ENCODE measurements at regions not wholly inside any gene's neighbourhood (a gene's known extent, or its start where the extent isn't known, plus 50 kb on each side); places are given as distances from the start of the nearest gene placed in this dataset.

DNA sequence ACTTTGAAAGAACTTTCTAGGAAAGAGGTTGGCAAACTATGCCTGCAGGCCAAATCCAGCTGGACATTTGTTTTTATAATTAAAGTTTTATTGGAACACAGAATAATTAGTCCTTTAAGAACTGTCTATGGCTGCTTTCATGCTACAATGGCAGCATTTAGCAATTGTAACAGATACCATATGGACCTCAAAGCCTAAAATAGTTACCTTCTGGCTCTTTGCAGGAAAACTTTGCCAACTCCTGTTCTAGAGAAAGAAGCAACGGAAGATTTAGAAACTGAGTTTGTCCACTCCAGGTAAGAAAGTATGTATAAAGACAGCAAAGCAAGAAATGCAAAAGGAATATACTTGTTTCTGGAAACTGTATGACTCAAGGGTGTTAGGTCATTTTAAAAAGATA lies 281.7 kb upstream of the TRPM3 start:
- no peak for DNase-seq (ENCODE audit: low read depth in 1 of 2, low spot score in 2 of 2)
- H4K5ac ChIP-seq (ENCODE audit: insufficient read length, low read depth, low read length), result no peak overlapping the region
- H3K23ac ChIP-seq (ENCODE audit: insufficient read length), result no peak overlapping the region
- no peaks in the 10 kb centered on the region for H3K4me1 ChIP-seq (replicated peaks in 1 of 4; ENCODE audit: control insufficient read depth in 3 of 4, insufficient read depth in 4 of 4, low read length in 3 of 4)
- no peak overlapping the region for H2AFZ ChIP-seq (ENCODE audit: low read length)
- H2BK120ac ChIP-seq (replicated peaks; ENCODE audit: low read depth, low read length), result no peak overlapping the region
- no peak overlapping the region for H3K4me3 ChIP-seq (ENCODE audit: extremely low read depth in 1 of 4, insufficient read depth in 2 of 4, low read depth in 3 of 4, low read length in 4 of 4)
- no peak overlapping the region for H2BK5ac ChIP-seq (ENCODE audit: low read depth, low read length)
- H4K20me1 ChIP-seq (replicated peaks in 1 of 2; ENCODE audit: control insufficient read depth in 1 of 2, insufficient read depth in 2 of 2, low read length in 2 of 2), result no peaks in the 10 kb centered on the region
- FAIRE-seq, result no peak
- POLR2A ChIA-PET (ENCODE audit: partially characterized antibody), result no interaction called here
- H4K91ac ChIP-seq (replicated peaks; ENCODE audit: insufficient read length, low read length), result no peak overlapping the region
- no peak overlapping the region for H3K18ac ChIP-seq (ENCODE audit: extremely low read depth, low read length)
- H2BK12ac ChIP-seq (ENCODE audit: low read depth, low read length), result no peak overlapping the region
- H3K14ac ChIP-seq (ENCODE audit: insufficient read length), result no peak overlapping the region
- H3K9me3 ChIP-seq (ENCODE audit: insufficient read depth in 2 of 2, low read depth in 1 of 2, low read length in 1 of 2), result peaks cover 6 to 8% of the 10 kb centered on the region in 2 experiments; a peak in 1 of 4 replicates
- H2BK15ac ChIP-seq (ENCODE audit: low read length), result no peak overlapping the region
- H3K4me2 ChIP-seq (ENCODE audit: insufficient read depth in 1 of 2, low read depth in 2 of 2, low read length in 2 of 2), result no peak overlapping the region
- no peaks in the 10 kb centered on the region for H3K36me3 ChIP-seq (ENCODE audit: control insufficient read depth in 2 of 4, insufficient read depth in 4 of 4, low read length in 3 of 4)
- H3K23me2 ChIP-seq (ENCODE audit: low read depth, low read length), result no peaks in the 10 kb centered on the region
- H3K79me2 ChIP-seq (ENCODE audit: control insufficient read depth in 1 of 2, insufficient read depth in 2 of 2, low read length in 2 of 2), result no peaks in the 10 kb centered on the region
- no peak overlapping the region for H2AK5ac ChIP-seq (ENCODE audit: low read depth, low read length)
- H3K27me3 ChIP-seq (replicated peaks in 1 of 4; ENCODE audit: control insufficient read depth in 3 of 4, extremely low read depth in 1 of 4, insufficient read depth in 3 of 4, low read length in 3 of 4), result no peaks in the 10 kb centered on the region
- no peaks in the 10 kb centered on the region for H3K79me1 ChIP-seq (ENCODE audit: low read depth, low read length)
- no peak overlapping the region for H3K9ac ChIP-seq (replicated peaks in 1 of 4; ENCODE audit: extremely low read depth in 1 of 4, low read depth in 3 of 4, low read length in 3 of 4)
- CTCF ChIA-PET (ENCODE audit: partially characterized antibody), result interaction anchor here (0.6 to 1.3 kb wide), 3 partner anchors 49 to 610 kb away, joined by 3 to 4 read pairs (median 4); no protein-coding TSS in a partner anchor
- no peak overlapping the region for H4K8ac ChIP-seq (ENCODE audit: extremely low read depth, insufficient read depth, low read length)
- H3K27ac ChIP-seq (ENCODE audit: low read depth, low read length), result no peak overlapping the region
- H3K4ac ChIP-seq (replicated peaks; ENCODE audit: insufficient read length, low read depth, low read length), result no peak overlapping the region
- no peak overlapping the region for H3K56ac ChIP-seq (replicated peaks; ENCODE audit: insufficient read length, low read depth, low read length)
- H2BK20ac ChIP-seq (ENCODE audit: low read length), result no peak overlapping the region
- 86% methylated on average over 1 of the region's 1 CpG; no CpG with 5 or more reads in 1 of the 2 experiments for WGBS, 2 experiments (ENCODE audit: extremely low coverage in 1 of 2, insufficient coverage in 1 of 2, insufficient read length in 1 of 2, insufficient replicate concordance in 2 of 2, low coverage in 1 of 2, low lambda C conversion rate in 2 of 2, missing lambda C conversion rate in 1 of 2)
- no peak for TF ChIP-seq GTF2F1 (IDR thresholded peaks at IDR 0.05; ENCODE audit: borderline replicate concordance, low read depth, low read length)
- no peak for TF ChIP-seq HDAC2 (IDR thresholded peaks at IDR 0.05; ENCODE audit: borderline replicate concordance in 1 of 2, low read depth in 2 of 2, low read length in 2 of 2)
- TF ChIP-seq, protein P1, sequence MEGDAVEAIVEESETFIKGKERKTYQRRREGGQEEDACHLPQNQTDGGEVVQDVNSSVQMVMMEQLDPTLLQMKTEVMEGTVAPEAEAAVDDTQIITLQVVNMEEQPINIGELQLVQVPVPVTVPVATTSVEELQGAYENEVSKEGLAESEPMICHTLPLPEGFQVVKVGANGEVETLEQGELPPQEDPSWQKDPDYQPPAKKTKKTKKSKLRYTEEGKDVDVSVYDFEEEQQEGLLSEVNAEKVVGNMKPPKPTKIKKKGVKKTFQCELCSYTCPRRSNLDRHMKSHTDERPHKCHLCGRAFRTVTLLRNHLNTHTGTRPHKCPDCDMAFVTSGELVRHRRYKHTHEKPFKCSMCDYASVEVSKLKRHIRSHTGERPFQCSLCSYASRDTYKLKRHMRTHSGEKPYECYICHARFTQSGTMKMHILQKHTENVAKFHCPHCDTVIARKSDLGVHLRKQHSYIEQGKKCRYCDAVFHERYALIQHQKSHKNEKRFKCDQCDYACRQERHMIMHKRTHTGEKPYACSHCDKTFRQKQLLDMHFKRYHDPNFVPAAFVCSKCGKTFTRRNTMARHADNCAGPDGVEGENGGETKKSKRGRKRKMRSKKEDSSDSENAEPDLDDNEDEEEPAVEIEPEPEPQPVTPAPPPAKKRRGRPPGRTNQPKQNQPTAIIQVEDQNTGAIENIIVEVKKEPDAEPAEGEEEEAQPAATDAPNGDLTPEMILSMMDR (IDR thresholded peaks at IDR 0.05; ENCODE audit: control extremely low read depth in 1 of 3, insufficient read depth in 1 of 3, low read depth in 1 of 3, low read length in 3 of 3), result no peak
- TF ChIP-seq ZNF274 (IDR thresholded peaks at IDR 0.05; ENCODE audit: borderline replicate concordance, extremely low read depth, low read length), result no peak
- no peak for TF ChIP-seq CBX5 (IDR thresholded peaks at IDR 0.05; ENCODE audit: low read depth, low read length)
- no peak for TF ChIP-seq EZH2 (IDR thresholded peaks at IDR 0.05; ENCODE audit: low read depth, low read length, severe bottlenecking)
- TF ChIP-seq TAF7 (optimal IDR thresholded peaks at IDR 0.05; ENCODE audit: borderline replicate concordance, low read depth, low read length), result no peak
- no peak for TF ChIP-seq NRF1 (IDR thresholded peaks at IDR 0.05; ENCODE audit: low read depth, low read length)
- no peak for TF ChIP-seq JUN (IDR thresholded peaks at IDR 0.05; ENCODE audit: low read depth, low read length)
- no peak for TF ChIP-seq RAD21 (IDR thresholded peaks at IDR 0.05 in 1 of 2, conservative IDR thresholded peaks at IDR 0.05 in 1 of 2; ENCODE audit: low read depth in 2 of 2, low read length in 2 of 2)
- TF ChIP-seq CREB1 (IDR thresholded peaks at IDR 0.05), result no peak
- no peak for TF ChIP-seq POLR2AphosphoS5 (IDR thresholded peaks at IDR 0.05; ENCODE audit: low read depth, low read length)
